ENCODE measurements at regions not wholly inside any gene's neighbourhood (a gene's known extent, or its start where the extent isn't known, plus 50 kb on each side); places are given as distances from the start of the nearest gene placed in this dataset.

- Mint-ChIP-seq H3K4me1 (no peaks in the 10 kb centered on the region), H3K27me3 (peaks cover 9% of the 10 kb centered on the region), H3K27ac (no peak overlapping the region), H3K4me3 (no peak overlapping the region), H3K9me3 (no peaks in the 10 kb centered on the region), H3K36me3 (no peaks in the 10 kb centered on the region)
- no peaks in the 10 kb centered on the region for H3K4me1 ChIP-seq (ENCODE audit: control insufficient read depth, insufficient read depth, low read length, poor library complexity, severe bottlenecking)
- H3K27ac ChIP-seq (ENCODE audit: insufficient read depth, low read length, poor library complexity, severe bottlenecking): no peak overlapping the region
- DNase-seq (no peak), ATAC-seq (ENCODE audit: low read depth in 2 of 2) (no peak)
- no peaks in the 10 kb centered on the region for H3K36me3 ChIP-seq (ENCODE audit: control insufficient read depth, insufficient read depth, low read length)
- H3K4me3 ChIP-seq (ENCODE audit: low read depth, low read length): no peak overlapping the region
- peaks cover 8% of the 10 kb centered on the region for H3K27me3 ChIP-seq (ENCODE audit: control insufficient read depth, insufficient read depth, low read length)
- no peaks in the 10 kb centered on the region for H3K9me3 ChIP-seq (ENCODE audit: control insufficient read depth in 2 of 2, low read length in 2 of 2)
These were observed 302.0 kb downstream of the ALDH8A1 start for GRCh38 chr6:134647861-134648260.

- ATAC-seq (ENCODE audit: low read depth in 2 of 2): no peak
- no peaks in the 10 kb centered on the region for H3K36me3 ChIP-seq (ENCODE audit: control insufficient read depth, insufficient read depth, low read length)
- Mint-ChIP-seq H3K4me1 (peaks cover 0 to 6% (median 5%) of the 10 kb centered on the region in 4 donors), H3K36me3 (no peaks in the 10 kb centered on the region), H3K9me3 (no peaks in the 10 kb centered on the region), H3K27ac (no peak overlapping the region), H3K4me3 (no peak overlapping the region), H3K27me3 (no peaks in the 10 kb centered on the region)
- no peak overlapping the region for H3K4me3 ChIP-seq (ENCODE audit: low read depth, low read length)
- H3K4me1 ChIP-seq (ENCODE audit: control insufficient read depth, insufficient read depth, low read length, poor library complexity, severe bottlenecking): no peaks in the 10 kb centered on the region
- no peak overlapping the region for H3K27ac ChIP-seq (ENCODE audit: insufficient read depth, low read length, poor library complexity, severe bottlenecking)
- no peaks in the 10 kb centered on the region for H3K9me3 ChIP-seq (ENCODE audit: control insufficient read depth in 2 of 2, low read length in 2 of 2)
- H3K27me3 ChIP-seq (ENCODE audit: control insufficient read depth, insufficient read depth, low read length): no peaks in the 10 kb centered on the region
- DNase-seq: no peak
These were observed 307.1 kb downstream of the ALDH8A1 start for GRCh38 chr6:134642819-134643218.

- Mint-ChIP-seq H3K4me3 (no peak overlapping the region), H3K27me3 (no peaks in the 10 kb centered on the region), H3K36me3 (no peaks in the 10 kb centered on the region), H3K9me3 (no peaks in the 10 kb centered on the region), H3K4me1 (peaks cover 0 to 10% (median 5%) of the 10 kb centered on the region in 4 donors), H3K27ac (peak overlapping the region in 1 of 3 donors; percentile 53)
- H3K27me3 ChIP-seq (ENCODE audit: control insufficient read depth, insufficient read depth, low read length): no peaks in the 10 kb centered on the region
- DNase-seq (no peak), ATAC-seq (ENCODE audit: low read depth in 2 of 2) (no peak)
- H3K27ac ChIP-seq (ENCODE audit: insufficient read depth, low read length, poor library complexity, severe bottlenecking): no peak overlapping the region
- no peaks in the 10 kb centered on the region for H3K9me3 ChIP-seq (ENCODE audit: control insufficient read depth in 2 of 2, low read length in 2 of 2)
- H3K4me3 ChIP-seq (ENCODE audit: low read depth, low read length): no peak overlapping the region
- no peaks in the 10 kb centered on the region for H3K4me1 ChIP-seq (ENCODE audit: control insufficient read depth, insufficient read depth, low read length, poor library complexity, severe bottlenecking)
- H3K36me3 ChIP-seq (ENCODE audit: control insufficient read depth, insufficient read depth, low read length): no peaks in the 10 kb centered on the region
These were observed 307.6 kb downstream of the ALDH8A1 start for GRCh38 chr6:134642279-134642678.

GRCh38 chr6:134640975-134641429, 308.9 kb downstream of the ALDH8A1 start:
- no peaks in the 10 kb centered on the region for H3K9me3 ChIP-seq (ENCODE audit: control insufficient read depth in 2 of 2, low read length in 2 of 2)
- no peak overlapping the region for H3K4me3 ChIP-seq (ENCODE audit: low read depth, low read length)
- H3K36me3 ChIP-seq (ENCODE audit: control insufficient read depth, insufficient read depth, low read length): no peaks in the 10 kb centered on the region
- DNase-seq (peak; percentile 54 to 81 (median 78)), ATAC-seq (ENCODE audit: low read depth in 2 of 2) (peak; percentile 80 to 81)
- Mint-ChIP-seq H3K36me3 (no peaks in the 10 kb centered on the region), H3K27me3 (no peaks in the 10 kb centered on the region), H3K27ac (no peak overlapping the region), H3K9me3 (no peaks in the 10 kb centered on the region), H3K4me1 (peaks cover 0 to 15% (median 8%) of the 10 kb centered on the region in 4 donors), H3K4me3 (no peak overlapping the region)
- peaks cover 4% of the 10 kb centered on the region for H3K4me1 ChIP-seq (ENCODE audit: control insufficient read depth, insufficient read depth, low read length, poor library complexity, severe bottlenecking)
- H3K27me3 ChIP-seq (ENCODE audit: control insufficient read depth, insufficient read depth, low read length): no peaks in the 10 kb centered on the region
- H3K27ac ChIP-seq (ENCODE audit: insufficient read depth, low read length, poor library complexity, severe bottlenecking): no peak overlapping the region

GRCh38 chr6:134640229-134640628, 309.7 kb downstream of the ALDH8A1 start:
- DNase-seq (no peak), ATAC-seq (ENCODE audit: low read depth in 2 of 2) (no peak)
- no peaks in the 10 kb centered on the region for H3K9me3 ChIP-seq (ENCODE audit: control insufficient read depth in 2 of 2, low read length in 2 of 2)
- H3K27me3 ChIP-seq (ENCODE audit: control insufficient read depth, insufficient read depth, low read length): no peaks in the 10 kb centered on the region
- no peaks in the 10 kb centered on the region for H3K27me3 Mint-ChIP-seq
- no peaks in the 10 kb centered on the region for H3K9me3 Mint-ChIP-seq
- H3K4me1 Mint-ChIP-seq: peaks cover 0 to 15% (median 10%) of the 10 kb centered on the region in 4 donors
- H3K4me3 ChIP-seq (ENCODE audit: low read depth, low read length): no peak overlapping the region
- H3K27ac ChIP-seq (ENCODE audit: insufficient read depth, low read length, poor library complexity, severe bottlenecking): no peak overlapping the region
- H3K36me3 ChIP-seq (ENCODE audit: control insufficient read depth, insufficient read depth, low read length): no peaks in the 10 kb centered on the region
- peaks cover 4% of the 10 kb centered on the region for H3K4me1 ChIP-seq (ENCODE audit: control insufficient read depth, insufficient read depth, low read length, poor library complexity, severe bottlenecking)
- no peaks in the 10 kb centered on the region for H3K36me3 Mint-ChIP-seq
- H3K4me3 Mint-ChIP-seq: no peak overlapping the region
- H3K27ac Mint-ChIP-seq: no peak overlapping the region

- Mint-ChIP-seq H3K36me3 (no peaks in the 10 kb centered on the region), H3K27me3 (peaks cover 2% of the 10 kb centered on the region), H3K27ac (no peak overlapping the region), H3K4me3 (no peak overlapping the region), H3K4me1 (peaks cover 3 to 19% (median 12%) of the 10 kb centered on the region in 4 donors), H3K9me3 (no peaks in the 10 kb centered on the region)
- H3K4me1 ChIP-seq (ENCODE audit: control insufficient read depth, insufficient read depth, low read length, poor library complexity, severe bottlenecking): peaks cover 6% of the 10 kb centered on the region
- ATAC-seq (ENCODE audit: low read depth in 2 of 2) (no peak), DNase-seq (no peak)
- H3K4me3 ChIP-seq (ENCODE audit: low read depth, low read length): no peak overlapping the region
- no peaks in the 10 kb centered on the region for H3K9me3 ChIP-seq (ENCODE audit: control insufficient read depth in 2 of 2, low read length in 2 of 2)
- no peak overlapping the region for H3K27ac ChIP-seq (ENCODE audit: insufficient read depth, low read length, poor library complexity, severe bottlenecking)
- H3K36me3 ChIP-seq (ENCODE audit: control insufficient read depth, insufficient read depth, low read length): no peaks in the 10 kb centered on the region
- H3K27me3 ChIP-seq (ENCODE audit: control insufficient read depth, insufficient read depth, low read length): no peaks in the 10 kb centered on the region
These were observed 312.0 kb downstream of the ALDH8A1 start for GRCh38 chr6:134637847-134638437.

GRCh38 chr6:134637282-134637681, 312.6 kb downstream of the ALDH8A1 start:
- ATAC-seq (ENCODE audit: low read depth in 2 of 2): no peak
- Histone ChIP-seq H3K27ac (ENCODE audit: insufficient read depth, low read length, poor library complexity, severe bottlenecking) (no peak overlapping the region), H3K9me3 (ENCODE audit: control insufficient read depth in 2 of 2, low read length in 2 of 2) (no peaks in the 10 kb centered on the region), H3K4me1 (ENCODE audit: control insufficient read depth, insufficient read depth, low read length, poor library complexity, severe bottlenecking) (peaks cover 8% of the 10 kb centered on the region), H3K27me3 (ENCODE audit: control insufficient read depth, insufficient read depth, low read length) (no peaks in the 10 kb centered on the region), H3K4me3 (ENCODE audit: low read depth, low read length) (no peak overlapping the region), H3K36me3 (ENCODE audit: control insufficient read depth, insufficient read depth, low read length) (no peaks in the 10 kb centered on the region)
- Mint-ChIP-seq H3K36me3 (no peaks in the 10 kb centered on the region), H3K4me1 (peaks cover 5 to 22% (median 17%) of the 10 kb centered on the region in 4 donors), H3K9me3 (no peaks in the 10 kb centered on the region), H3K4me3 (no peak overlapping the region), H3K27me3 (peaks cover 4% of the 10 kb centered on the region), H3K27ac (no peak overlapping the region)
- no peak for DNase-seq

GRCh38 chr6:134636186-134636799, 313.6 kb downstream of the ALDH8A1 start:
- peaks cover 8% of the 10 kb centered on the region for H3K4me1 ChIP-seq (ENCODE audit: control insufficient read depth, insufficient read depth, low read length, poor library complexity, severe bottlenecking)
- no peaks in the 10 kb centered on the region for H3K36me3 Mint-ChIP-seq
- H3K36me3 ChIP-seq (ENCODE audit: control insufficient read depth, insufficient read depth, low read length): no peaks in the 10 kb centered on the region
- H3K27ac Mint-ChIP-seq: peak overlapping the region in 1 of 3 donors; percentile 47
- no peaks in the 10 kb centered on the region for H3K9me3 ChIP-seq (ENCODE audit: control insufficient read depth in 2 of 2, low read length in 2 of 2)
- H3K9me3 Mint-ChIP-seq: no peaks in the 10 kb centered on the region
- H3K4me3 Mint-ChIP-seq: peak overlapping the region in 1 of 4 donors; percentile 44
- H3K27me3 ChIP-seq (ENCODE audit: control insufficient read depth, insufficient read depth, low read length): no peaks in the 10 kb centered on the region
- ATAC-seq (ENCODE audit: low read depth in 2 of 2) (peak; percentile 32 to 44), DNase-seq (peak in 2 of 3 donors; percentile 12 to 30)
- peaks cover 9% of the 10 kb centered on the region for H3K27me3 Mint-ChIP-seq
- no peak overlapping the region for H3K4me3 ChIP-seq (ENCODE audit: low read depth, low read length)
- no peak overlapping the region for H3K27ac ChIP-seq (ENCODE audit: insufficient read depth, low read length, poor library complexity, severe bottlenecking)
- peaks cover 5 to 25% (median 21%) of the 10 kb centered on the region in 4 donors for H3K4me1 Mint-ChIP-seq

All from CD4-positive, CD25-positive, alpha-beta regulatory T cell (primary cell).